ENCODE measurements at regions not wholly inside any gene's neighbourhood (a gene's known extent, or its start where the extent isn't known, plus 50 kb on each side); places are given as distances from the start of the nearest gene placed in this dataset.

DNA sequence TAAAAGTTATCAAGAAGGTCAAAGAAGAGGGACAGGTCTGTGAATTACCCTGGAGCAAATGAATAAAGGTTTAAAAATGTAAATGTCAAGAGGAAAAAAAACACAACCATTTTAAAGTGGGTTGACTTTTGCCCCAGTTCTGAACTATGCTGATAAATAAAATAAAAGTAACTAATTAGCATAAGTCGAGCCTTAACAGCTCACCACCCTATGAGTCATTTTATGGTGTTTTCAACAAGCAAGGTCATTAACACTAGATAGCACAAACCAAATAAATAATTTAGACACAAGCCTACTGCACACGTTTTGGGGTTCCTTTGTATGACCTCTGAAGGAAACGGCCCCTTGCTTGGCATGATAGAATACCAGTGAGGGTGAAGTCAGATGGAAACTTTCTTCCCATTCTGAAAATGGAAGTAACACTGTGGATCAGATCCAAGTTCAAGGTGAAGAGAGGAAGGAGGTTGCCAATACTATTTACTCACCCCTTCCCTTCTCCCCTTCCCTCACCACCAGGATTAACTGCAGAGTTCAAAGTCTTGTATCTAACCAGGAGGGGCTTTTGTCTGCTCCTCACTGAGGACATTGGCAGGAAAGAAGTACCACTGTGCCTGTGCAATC is 380.0 kb upstream of the ACVR2A start:
- Mint-ChIP-seq H3K4me1 (peaks cover 32 to 36% of the 10 kb centered on the region in 2 experiments), H3K4me3 (no peak overlapping the region), H3K36me3 (ENCODE audit: insufficient read depth in 1 of 3, low read depth in 3 of 3) (no peaks in the 10 kb centered on the region), H3K27ac (no peak overlapping the region), H3K27me3 (ENCODE audit: low read depth) (no peaks in the 10 kb centered on the region), H3K9me3 (no peaks in the 10 kb centered on the region; a peak in 1 of 5 replicates)
- H2BK20ac ChIP-seq (ENCODE audit: low read depth, low read length, poor library complexity, severe bottlenecking), result no peak overlapping the region
- no peak overlapping the region for H2BK120ac ChIP-seq (ENCODE audit: low read depth, low read length, poor library complexity, severe bottlenecking)
- H2BK15ac ChIP-seq (ENCODE audit: low read depth, low read length), result no peak overlapping the region
- no peak overlapping the region for H4K91ac ChIP-seq (ENCODE audit: insufficient read length, low read depth, low read length)
- H3K23ac ChIP-seq (ENCODE audit: insufficient read length, low read depth, low read length), result no peak overlapping the region
- H3K27me3 ChIP-seq (ENCODE audit: insufficient read depth, low read length), result no peaks in the 10 kb centered on the region
- DNase-seq, result no peak
- no peak overlapping the region for H2BK5ac ChIP-seq (ENCODE audit: insufficient read length, low read length)
- no peak overlapping the region for H3K27ac ChIP-seq (ENCODE audit: insufficient read length, low read depth, low read length)
- no peaks in the 10 kb centered on the region for H4K20me1 ChIP-seq (ENCODE audit: control insufficient read depth, insufficient read depth, insufficient read length)
- no peak overlapping the region for H2BK12ac ChIP-seq (ENCODE audit: insufficient read length, low read depth, low read length)
- H3K14ac ChIP-seq (ENCODE audit: insufficient read depth, low read length), result no peak overlapping the region
- H2AK5ac ChIP-seq (ENCODE audit: insufficient read length, low read length), result no peak overlapping the region
- H3K56ac ChIP-seq (ENCODE audit: insufficient read length, low read depth, low read length), result no peak overlapping the region
- H3K18ac ChIP-seq (ENCODE audit: insufficient read length, low read depth, low read length), result no peak overlapping the region
- H4K8ac ChIP-seq (replicated peaks; ENCODE audit: insufficient read length, low read depth, low read length), result no peak overlapping the region
- no peaks in the 10 kb centered on the region for H3K23me2 ChIP-seq (ENCODE audit: insufficient read length, low read depth, low read length, poor library complexity, severe bottlenecking)
- H2AFZ ChIP-seq (ENCODE audit: low read length), result no peak overlapping the region
- H4K5ac ChIP-seq (ENCODE audit: insufficient read length, low read depth, low read length), result no peak overlapping the region
- no peaks in the 10 kb centered on the region for H3K79me1 ChIP-seq (ENCODE audit: insufficient read depth, low read depth, low read length, poor library complexity, severe bottlenecking)
- H3K4me1 ChIP-seq (ENCODE audit: insufficient read depth, low read length), result peaks cover 8% of the 10 kb centered on the region
- no peak overlapping the region for H3K4me2 ChIP-seq (ENCODE audit: insufficient read depth, insufficient read length, low read length)
- H3K9ac ChIP-seq (ENCODE audit: extremely low read depth, insufficient read length, low read length), result no peak overlapping the region
- TF ChIP-seq, protein P1, sequence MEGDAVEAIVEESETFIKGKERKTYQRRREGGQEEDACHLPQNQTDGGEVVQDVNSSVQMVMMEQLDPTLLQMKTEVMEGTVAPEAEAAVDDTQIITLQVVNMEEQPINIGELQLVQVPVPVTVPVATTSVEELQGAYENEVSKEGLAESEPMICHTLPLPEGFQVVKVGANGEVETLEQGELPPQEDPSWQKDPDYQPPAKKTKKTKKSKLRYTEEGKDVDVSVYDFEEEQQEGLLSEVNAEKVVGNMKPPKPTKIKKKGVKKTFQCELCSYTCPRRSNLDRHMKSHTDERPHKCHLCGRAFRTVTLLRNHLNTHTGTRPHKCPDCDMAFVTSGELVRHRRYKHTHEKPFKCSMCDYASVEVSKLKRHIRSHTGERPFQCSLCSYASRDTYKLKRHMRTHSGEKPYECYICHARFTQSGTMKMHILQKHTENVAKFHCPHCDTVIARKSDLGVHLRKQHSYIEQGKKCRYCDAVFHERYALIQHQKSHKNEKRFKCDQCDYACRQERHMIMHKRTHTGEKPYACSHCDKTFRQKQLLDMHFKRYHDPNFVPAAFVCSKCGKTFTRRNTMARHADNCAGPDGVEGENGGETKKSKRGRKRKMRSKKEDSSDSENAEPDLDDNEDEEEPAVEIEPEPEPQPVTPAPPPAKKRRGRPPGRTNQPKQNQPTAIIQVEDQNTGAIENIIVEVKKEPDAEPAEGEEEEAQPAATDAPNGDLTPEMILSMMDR (conservative IDR thresholded peaks at IDR 0.05), result no peak
- no peak overlapping the region for H3K4ac ChIP-seq (ENCODE audit: low read depth, low read length)
- no peaks in the 10 kb centered on the region for H3K79me2 ChIP-seq (ENCODE audit: insufficient read depth, low read length)
- H3K9me3 ChIP-seq (ENCODE audit: control insufficient read depth, low read depth, low read length), result no peaks in the 10 kb centered on the region
- H3T11ph ChIP-seq (ENCODE audit: low read length), result no peak overlapping the region
- WGBS (ENCODE audit: extremely low coverage, insufficient read length, low lambda C conversion rate), result no CpG with 5 or more reads among the region's 3 CpGs
